SJCRH30 (cell line): ENCODE measurements at regions not wholly inside any gene's neighbourhood (a gene's known extent, or its start where the extent isn't known, plus 50 kb on each side); places are given as distances from the start of the nearest gene placed in this dataset.

ENCODE experiments used
- DNase-seq, 2 experiments: peaks; one replicate each; pipeline ENCODE4 v3.0.0-alpha.2; 2015 to 2020
- H3K27ac ChIP-seq: fragments of 250-450 bp; sonication (Bioruptor Pico); 2 replicates; pipeline ENCODE4 v1.5.1; 2020; ENCODE audit warnings: mild to moderate bottlenecking, moderate library complexity
- H3K27me3 ChIP-seq: fragments of 250-450 bp; sonication (Bioruptor Pico); 2 replicates; pipeline ENCODE4 v1.5.1; 2020; ENCODE audit warnings: mild to moderate bottlenecking, moderate library complexity
- H3K36me3 ChIP-seq: fragments of 250-450 bp; sonication (Bioruptor Pico); 2 replicates; pipeline ENCODE4 v1.5.1; 2020; ENCODE audit warnings: mild to moderate bottlenecking, moderate library complexity
- H3K4me1 ChIP-seq: fragments of 250-450 bp; sonication (Bioruptor Pico); 2 replicates; pipeline ENCODE4 v1.5.1; 2020; ENCODE audit warnings: mild to moderate bottlenecking, moderate library complexity
- H3K4me3 ChIP-seq: fragments of 250-450 bp; sonication (Bioruptor Pico); 2 replicates; pipeline ENCODE4 v1.5.1; 2020; ENCODE audit warnings: mild to moderate bottlenecking, moderate library complexity
- H3K9me3 ChIP-seq: fragments of 250-450 bp; sonication (Bioruptor Pico); replicated peaks from 2 replicates; pipeline ENCODE4 v1.5.1; 2020; ENCODE audit warnings: mild to moderate bottlenecking, moderate library complexity

- no peaks in the 10 kb centered on the region for H3K9me3 ChIP-seq
- H3K27ac ChIP-seq, result no peak overlapping the region
- H3K4me3 ChIP-seq, result no peak overlapping the region
- H3K4me1 ChIP-seq, result no peaks in the 10 kb centered on the region
- H3K27me3 ChIP-seq, result no peaks in the 10 kb centered on the region
- H3K36me3 ChIP-seq, result no peaks in the 10 kb centered on the region
- no peak for DNase-seq
Observed at GRCh38 chr12:5176036-5176435, 132.4 kb downstream of the KCNA5 start.

GRCh38 chr12:5177096-5177495 lies 133.4 kb downstream of the KCNA5 start:
- no peaks in the 10 kb centered on the region for H3K27me3 ChIP-seq
- H3K4me3 ChIP-seq, result no peak overlapping the region
- no peaks in the 10 kb centered on the region for H3K36me3 ChIP-seq
- H3K9me3 ChIP-seq, result no peaks in the 10 kb centered on the region
- H3K27ac ChIP-seq, result no peak overlapping the region
- H3K4me1 ChIP-seq, result no peaks in the 10 kb centered on the region
- no peak for DNase-seq

DNA sequence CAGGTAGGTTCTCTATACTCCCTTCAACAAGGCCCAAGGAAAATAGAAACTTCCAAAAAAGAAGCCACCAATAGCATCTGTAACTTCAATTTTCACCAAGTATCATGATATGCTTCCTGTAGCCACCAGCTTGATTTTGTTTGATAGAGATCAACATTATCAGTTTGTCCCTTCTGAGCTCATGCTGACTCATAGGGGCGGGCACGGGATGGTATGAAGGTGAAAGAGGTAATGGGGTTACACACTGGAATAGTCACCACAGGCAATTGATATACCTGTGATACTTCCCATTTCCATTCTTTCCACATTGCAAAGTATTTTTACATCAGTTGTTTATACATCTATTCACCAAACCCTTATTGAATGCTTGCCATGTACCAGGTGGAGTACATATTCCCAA lies 134.1 kb downstream of the KCNA5 start:
- Histone ChIP-seq H3K36me3 (no peaks in the 10 kb centered on the region), H3K4me1 (no peaks in the 10 kb centered on the region), H3K4me3 (no peak overlapping the region), H3K27ac (no peak overlapping the region), H3K9me3 (no peaks in the 10 kb centered on the region), H3K27me3 (no peaks in the 10 kb centered on the region)
- DNase-seq, result no peak

DNA sequence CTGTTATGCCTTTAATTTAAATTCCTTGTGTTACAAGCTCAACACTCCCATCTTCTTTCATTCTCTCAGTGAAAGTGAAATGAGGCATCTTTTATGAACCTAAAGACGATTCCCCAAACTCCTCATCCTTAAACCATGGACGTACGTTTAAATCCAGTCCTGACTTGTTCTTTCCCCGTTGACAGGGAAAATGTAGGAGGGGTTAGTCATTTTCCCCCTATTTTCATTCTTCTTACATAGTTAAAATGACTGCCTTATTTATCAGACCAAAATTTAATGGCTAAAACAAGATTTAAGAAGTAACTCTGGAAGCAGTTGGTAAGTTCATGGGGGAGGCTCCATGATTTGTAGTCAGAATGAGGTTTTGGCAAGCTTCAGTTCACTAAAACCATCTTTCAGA lies 134.9 kb downstream of the KCNA5 start:
- no peak for DNase-seq

GRCh38 chr12:5180496-5180895 lies 136.8 kb downstream of the KCNA5 start:
- H3K27me3 ChIP-seq, result no peaks in the 10 kb centered on the region; the same call in 1 of the 2 replicates
- no peak overlapping the region for H3K4me3 ChIP-seq
- no peaks in the 10 kb centered on the region for H3K9me3 ChIP-seq
- H3K36me3 ChIP-seq, result no peaks in the 10 kb centered on the region
- H3K4me1 ChIP-seq, result no peaks in the 10 kb centered on the region
- H3K27ac ChIP-seq, result no peak overlapping the region
- no peak for DNase-seq

More for the DNA sequence above, 134.9 kb downstream of the KCNA5 start:
- no peak overlapping the region for H3K4me3 ChIP-seq
- no peaks in the 10 kb centered on the region for H3K36me3 ChIP-seq
- H3K27me3 ChIP-seq, result no peaks in the 10 kb centered on the region
- no peaks in the 10 kb centered on the region for H3K9me3 ChIP-seq
- H3K4me1 ChIP-seq, result no peaks in the 10 kb centered on the region
- H3K27ac ChIP-seq, result no peak overlapping the region

- H3K4me1 ChIP-seq, result no peaks in the 10 kb centered on the region
- no peaks in the 10 kb centered on the region; the same call in 1 of the 2 replicates for H3K27me3 ChIP-seq
- no peaks in the 10 kb centered on the region for H3K9me3 ChIP-seq
- H3K36me3 ChIP-seq, result no peaks in the 10 kb centered on the region
- H3K27ac ChIP-seq, result no peak overlapping the region
- no peak overlapping the region for H3K4me3 ChIP-seq
- DNase-seq, result no peak
Observed at GRCh38 chr12:5184186-5184585, 140.5 kb downstream of the KCNA5 start.

- DNase-seq, result no peak
- H3K4me1 ChIP-seq, result no peaks in the 10 kb centered on the region
- H3K27me3 ChIP-seq, result no peaks in the 10 kb centered on the region; the same call in 1 of the 2 replicates
- H3K4me3 ChIP-seq, result no peak overlapping the region
- no peak overlapping the region for H3K27ac ChIP-seq
- H3K36me3 ChIP-seq, result no peaks in the 10 kb centered on the region
- H3K9me3 ChIP-seq, result no peaks in the 10 kb centered on the region
Observed at GRCh38 chr12:5185435-5186069, 141.9 kb downstream of the KCNA5 start.

GRCh38 chr12:5186715-5187114 lies 143.0 kb downstream of the KCNA5 start:
- no peak for DNase-seq
- Histone ChIP-seq H3K9me3 (no peaks in the 10 kb centered on the region), H3K27ac (no peak overlapping the region), H3K27me3 (no peaks in the 10 kb centered on the region; the same call in 1 of the 2 replicates), H3K36me3 (no peaks in the 10 kb centered on the region), H3K4me3 (no peak overlapping the region), H3K4me1 (no peaks in the 10 kb centered on the region)

GRCh38 chr12:5187136-5187535 lies 143.5 kb downstream of the KCNA5 start:
- H3K27me3 ChIP-seq, result no peaks in the 10 kb centered on the region; the same call in 1 of the 2 replicates
- H3K36me3 ChIP-seq, result no peaks in the 10 kb centered on the region
- no peak overlapping the region for H3K27ac ChIP-seq
- no peaks in the 10 kb centered on the region for H3K4me1 ChIP-seq
- no peak overlapping the region for H3K4me3 ChIP-seq
- no peaks in the 10 kb centered on the region for H3K9me3 ChIP-seq
- DNase-seq, result peak in 1 of 2 experiments; percentile 36

- Histone ChIP-seq H3K4me3 (no peak overlapping the region), H3K36me3 (no peaks in the 10 kb centered on the region), H3K27ac (no peak overlapping the region), H3K9me3 (no peaks in the 10 kb centered on the region), H3K4me1 (no peaks in the 10 kb centered on the region), H3K27me3 (no peaks in the 10 kb centered on the region; the same call in 1 of the 2 replicates)
- no peak for DNase-seq
Observed at GRCh38 chr12:5188472-5188871, 144.8 kb downstream of the KCNA5 start.

GRCh38 chr12:5189173-5189572 lies 145.5 kb downstream of the KCNA5 start:
- Histone ChIP-seq H3K27ac (no peak overlapping the region), H3K27me3 (no peaks in the 10 kb centered on the region; the same call in 1 of the 2 replicates), H3K4me3 (no peak overlapping the region), H3K9me3 (no peaks in the 10 kb centered on the region), H3K4me1 (no peaks in the 10 kb centered on the region), H3K36me3 (no peaks in the 10 kb centered on the region)
- DNase-seq, result no peak

DNA sequence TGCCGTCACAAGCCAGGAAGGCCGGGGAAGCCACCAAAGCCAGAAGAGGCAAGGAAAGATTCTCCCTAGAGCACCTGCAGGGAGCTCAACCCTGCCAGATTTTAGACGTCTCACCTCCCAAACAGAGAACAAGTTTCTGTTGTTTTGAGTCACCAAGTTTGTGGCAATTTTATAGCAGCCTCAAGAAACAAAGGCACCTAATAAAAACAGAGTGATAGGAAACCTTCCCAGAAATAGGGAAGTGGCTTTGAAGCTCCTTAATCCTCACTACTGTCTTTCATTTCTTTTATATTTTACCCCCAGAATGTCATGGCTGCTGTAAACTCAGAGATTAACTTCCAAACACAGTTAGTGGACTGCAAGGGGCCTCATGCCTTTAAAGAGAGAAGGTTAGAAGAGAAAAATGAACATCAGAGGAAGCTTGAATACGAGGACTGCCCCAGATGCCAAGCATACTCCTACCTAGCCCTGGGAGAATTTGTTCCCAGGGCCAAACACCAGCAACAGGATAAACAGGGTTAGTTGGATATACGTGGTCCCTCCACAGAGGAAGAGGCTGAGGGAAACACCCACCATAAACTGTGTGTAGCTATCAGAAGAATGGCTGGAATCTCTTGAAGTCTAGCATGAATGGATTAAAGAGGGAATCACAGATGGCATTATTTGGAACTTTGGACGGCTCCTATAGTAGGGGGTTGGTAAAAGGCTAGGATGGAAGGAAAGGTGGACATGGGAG lies 148.3 kb downstream of the KCNA5 start:
- Histone ChIP-seq H3K4me3 (no peak overlapping the region), H3K9me3 (no peaks in the 10 kb centered on the region), H3K27ac (no peak overlapping the region), H3K4me1 (no peaks in the 10 kb centered on the region), H3K36me3 (no peaks in the 10 kb centered on the region), H3K27me3 (no peaks in the 10 kb centered on the region)
- DNase-seq, result no peak

- Histone ChIP-seq H3K4me3 (no peak overlapping the region), H3K36me3 (no peaks in the 10 kb centered on the region), H3K27me3 (no peaks in the 10 kb centered on the region), H3K27ac (no peak overlapping the region), H3K9me3 (no peaks in the 10 kb centered on the region), H3K4me1 (no peaks in the 10 kb centered on the region)
- DNase-seq, result no peak
Observed at GRCh38 chr12:5192726-5193125, 149.0 kb downstream of the KCNA5 start.

GRCh38 chr12:5194306-5194705 lies 150.6 kb downstream of the KCNA5 start:
- H3K27ac ChIP-seq, result no peak overlapping the region
- no peaks in the 10 kb centered on the region for H3K36me3 ChIP-seq
- H3K4me3 ChIP-seq, result no peak overlapping the region
- no peaks in the 10 kb centered on the region for H3K4me1 ChIP-seq
- H3K27me3 ChIP-seq, result no peaks in the 10 kb centered on the region
- no peak for DNase-seq
- H3K9me3 ChIP-seq, result no peaks in the 10 kb centered on the region

DNA sequence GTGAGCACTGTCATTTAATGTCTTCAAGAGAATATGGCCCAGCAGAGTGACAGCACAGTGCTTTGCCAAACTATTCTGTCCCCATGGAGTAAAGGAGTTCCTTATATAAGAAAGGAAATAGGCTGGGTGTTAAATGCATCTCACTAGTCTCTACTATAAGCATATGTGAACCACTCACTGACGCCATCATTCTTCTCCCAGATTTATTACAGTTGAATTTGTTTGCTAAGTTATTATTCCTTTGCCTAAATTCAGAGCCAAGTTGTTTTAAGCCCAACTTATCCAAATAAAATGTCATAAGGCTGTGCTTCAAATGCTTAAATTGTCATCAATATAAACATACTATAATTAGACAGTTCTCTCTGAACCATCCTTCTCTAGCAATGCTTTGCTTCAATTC lies 151.6 kb downstream of the KCNA5 start:
- no peaks in the 10 kb centered on the region for H3K27me3 ChIP-seq
- no peak overlapping the region for H3K27ac ChIP-seq
- H3K4me1 ChIP-seq, result no peaks in the 10 kb centered on the region
- H3K4me3 ChIP-seq, result no peak overlapping the region
- H3K36me3 ChIP-seq, result no peaks in the 10 kb centered on the region
- DNase-seq, result no peak
- no peaks in the 10 kb centered on the region for H3K9me3 ChIP-seq

- H3K27ac ChIP-seq, result no peak overlapping the region
- H3K27me3 ChIP-seq, result no peaks in the 10 kb centered on the region
- peaks cover 1% of the 10 kb centered on the region; the same call in 1 of the 2 replicates for H3K4me1 ChIP-seq
- no peak overlapping the region for H3K4me3 ChIP-seq
- H3K36me3 ChIP-seq, result no peaks in the 10 kb centered on the region
- DNase-seq, result no peak
- no peaks in the 10 kb centered on the region for H3K9me3 ChIP-seq
Observed at GRCh38 chr12:5195691-5196090, 152.0 kb downstream of the KCNA5 start.
